HG02938 (cell line): ENCODE measurements at regions not wholly inside any gene's neighbourhood (a gene's known extent, or its start where the extent isn't known, plus 50 kb on each side); places are given as distances from the start of the nearest gene placed in this dataset.

ENCODE experiments used
- ATAC-seq: cut with Tn5 transposase; IDR thresholded peaks from one replicate; pipeline ENCODE4 v1.9.1; 2021; ENCODE audit warnings: mild to moderate bottlenecking, moderate library complexity; ENCODE audit not compliant: unreplicated experiment

DNA sequence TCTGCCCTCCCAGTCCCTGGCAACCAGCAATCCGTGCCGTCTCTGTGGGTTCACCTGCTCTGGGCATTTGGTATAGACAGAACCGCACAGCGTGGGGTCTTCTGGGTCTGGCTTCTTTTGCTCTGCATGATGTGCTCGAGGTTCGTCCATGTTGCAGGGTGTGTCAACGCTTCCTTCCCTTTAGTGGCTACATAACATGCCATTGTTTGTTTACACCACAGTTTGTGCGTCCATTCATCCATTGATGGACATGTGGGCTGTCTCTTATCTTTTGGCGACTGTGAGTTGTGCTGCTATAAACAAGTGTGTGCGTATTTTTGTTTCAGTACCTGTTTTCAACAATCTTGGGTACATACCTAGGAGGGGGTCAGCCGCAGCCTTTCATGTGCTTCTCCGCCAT lies 149.5 kb upstream of the RPS6KA2 start:
- no peak for ATAC-seq

DNA sequence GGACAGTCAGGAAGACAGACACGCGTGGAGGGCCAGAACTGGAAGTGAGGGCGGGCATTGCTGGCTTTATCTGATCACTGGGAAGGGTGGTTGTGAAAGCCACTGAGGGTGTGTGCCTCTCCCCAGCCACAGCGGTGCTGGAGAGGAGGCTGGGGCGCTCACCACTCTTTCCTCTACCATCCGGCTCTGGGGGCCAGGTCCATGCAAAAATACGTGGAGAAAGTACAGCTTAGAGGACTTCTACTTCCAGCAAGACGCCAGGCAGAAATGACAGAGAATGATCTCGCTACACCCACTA lies 148.8 kb upstream of the RPS6KA2 start:
- ATAC-seq: no peak

DNA sequence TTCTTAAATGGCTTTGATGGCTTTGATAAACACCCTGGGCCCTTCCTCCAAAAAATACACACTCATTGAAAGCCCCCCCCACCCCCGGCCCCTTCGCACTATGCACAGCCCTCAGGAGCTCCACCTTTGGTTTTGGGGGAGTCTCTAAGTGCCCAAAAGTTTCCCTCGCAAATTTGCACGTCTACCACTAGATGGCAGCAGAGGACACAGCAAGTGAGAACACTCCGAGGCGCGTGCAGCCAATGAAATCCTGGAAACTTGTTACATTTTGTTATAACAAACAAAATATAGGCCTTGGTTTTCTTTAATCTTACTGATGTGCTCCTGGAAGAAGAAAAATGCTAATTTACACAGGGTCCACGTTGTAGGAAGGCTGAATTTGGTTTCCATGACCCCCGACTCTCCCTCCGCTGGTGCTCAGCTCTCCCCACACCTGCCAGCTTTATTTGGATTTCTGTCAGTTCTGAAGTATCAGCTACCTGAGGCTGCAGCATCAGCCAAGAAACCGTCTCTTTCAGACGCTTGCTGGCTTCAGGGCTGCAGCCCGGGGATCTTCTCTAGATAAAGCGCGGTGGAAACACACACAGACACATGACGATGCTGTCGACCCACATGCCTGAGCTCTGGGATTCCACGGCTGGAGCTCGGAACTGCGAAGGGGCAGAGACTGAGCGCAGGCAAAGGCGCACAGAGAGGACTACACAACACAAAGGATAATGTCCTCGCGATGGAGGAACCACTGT lies 148.3 kb upstream of the RPS6KA2 start:
- ATAC-seq: no peak

DNA sequence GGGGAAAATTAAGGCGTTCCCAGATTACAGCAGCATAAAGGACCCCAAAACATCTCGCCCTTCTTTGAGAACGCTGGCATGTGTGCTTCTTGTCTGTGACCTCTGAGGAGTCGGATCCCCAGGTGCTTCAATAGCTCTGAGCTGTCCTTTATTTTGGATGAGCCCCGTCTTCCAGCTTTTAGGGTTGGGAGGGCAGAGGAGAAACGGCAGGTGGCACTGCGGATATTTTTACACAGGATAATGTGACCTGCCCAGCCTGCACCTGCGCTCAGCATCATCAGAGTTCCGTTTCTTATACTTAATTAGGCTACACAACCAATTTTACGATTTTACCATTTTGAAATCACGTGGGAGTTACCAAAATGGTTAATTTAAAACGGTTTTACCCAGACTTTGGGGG lies 147.7 kb upstream of the RPS6KA2 start:
- no peak for ATAC-seq

DNA sequence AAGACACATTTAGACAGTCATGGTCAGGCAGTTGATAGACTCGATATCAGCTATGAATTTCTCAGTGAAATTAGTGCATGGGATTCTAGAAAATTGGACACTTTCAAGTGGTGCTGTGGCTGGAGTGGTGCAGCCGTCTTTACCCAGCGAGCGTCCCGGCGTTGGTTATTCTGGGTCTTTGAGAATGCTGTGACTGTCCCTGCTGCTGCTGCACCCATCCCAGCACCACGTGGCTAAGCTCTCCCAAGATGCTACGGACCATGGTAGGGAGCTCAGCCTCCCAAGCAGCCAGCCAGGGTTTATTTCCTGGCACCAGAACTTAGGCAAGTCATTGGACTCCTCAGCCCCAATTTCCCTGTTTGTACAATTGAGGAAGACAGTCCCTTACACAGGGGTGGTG lies 147.2 kb upstream of the RPS6KA2 start:
- no peak for ATAC-seq

- ATAC-seq: no peak
Observed at GRCh38 chr6:166772518-166772917, 145.5 kb upstream of the RPS6KA2 start.

GRCh38 chr6:166771701-166772100 lies 144.7 kb upstream of the RPS6KA2 start:
- no peak for ATAC-seq

DNA sequence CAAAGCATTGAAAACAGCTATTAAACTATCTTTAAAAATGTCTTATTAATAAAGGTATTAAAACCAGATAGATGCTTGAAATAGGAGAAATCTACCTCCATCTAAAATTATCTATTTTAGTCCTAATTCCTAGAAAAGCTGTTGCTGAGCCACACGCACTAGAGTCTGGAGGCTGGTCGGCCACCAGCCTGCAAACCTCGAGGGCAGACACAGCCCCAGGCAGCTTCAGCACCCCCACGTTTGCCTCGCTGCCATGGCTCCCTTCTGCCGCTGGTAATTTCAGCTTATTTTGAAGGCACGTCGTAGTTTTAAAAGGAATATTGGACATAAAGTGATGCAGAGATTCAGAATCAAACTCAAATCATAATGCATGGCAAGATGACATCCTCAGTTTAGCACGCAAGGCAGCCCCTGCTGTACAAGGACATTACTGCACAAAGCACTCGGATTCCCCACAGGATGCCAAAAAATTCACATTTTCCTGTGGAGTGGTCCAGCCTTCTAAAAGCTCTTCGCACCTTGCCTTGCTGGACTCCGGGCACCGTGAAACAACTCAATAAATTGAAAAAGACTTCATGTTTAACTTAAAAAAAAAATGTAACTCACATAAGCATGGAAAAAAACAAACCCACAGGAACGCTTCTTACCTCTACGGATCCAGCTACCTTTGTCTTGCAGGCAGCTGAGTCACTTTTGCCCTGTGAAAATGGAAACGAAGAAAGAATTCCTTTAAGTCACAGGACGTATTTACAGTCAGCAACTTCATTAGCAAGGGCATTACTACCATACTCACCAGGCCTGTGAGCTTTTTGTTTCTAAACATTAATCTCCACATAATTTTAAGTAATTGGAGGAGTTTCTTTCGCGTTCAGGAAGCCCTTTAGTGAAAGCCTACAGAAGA lies 143.4 kb upstream of the RPS6KA2 start:
- ATAC-seq: no peak

DNA sequence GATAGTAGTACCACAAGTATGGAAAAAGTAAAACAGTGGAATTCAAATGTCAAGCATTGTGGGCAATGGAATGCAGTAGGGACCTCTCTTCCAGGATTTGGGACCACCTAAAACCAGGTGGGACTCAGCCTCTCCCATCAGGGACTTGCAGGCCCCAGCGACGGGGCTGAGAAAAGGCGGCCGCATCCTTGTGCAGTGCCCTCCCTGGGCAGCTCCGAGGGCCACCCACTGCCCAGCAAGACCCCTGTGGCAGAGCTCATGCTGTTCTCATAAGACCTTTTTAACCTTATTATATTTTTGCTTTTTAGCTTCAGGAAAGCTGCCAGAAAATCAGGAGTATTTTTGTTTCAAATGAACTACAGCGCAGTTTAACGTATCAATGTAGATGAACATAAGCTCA lies 142.6 kb upstream of the RPS6KA2 start:
- ATAC-seq: no peak

DNA sequence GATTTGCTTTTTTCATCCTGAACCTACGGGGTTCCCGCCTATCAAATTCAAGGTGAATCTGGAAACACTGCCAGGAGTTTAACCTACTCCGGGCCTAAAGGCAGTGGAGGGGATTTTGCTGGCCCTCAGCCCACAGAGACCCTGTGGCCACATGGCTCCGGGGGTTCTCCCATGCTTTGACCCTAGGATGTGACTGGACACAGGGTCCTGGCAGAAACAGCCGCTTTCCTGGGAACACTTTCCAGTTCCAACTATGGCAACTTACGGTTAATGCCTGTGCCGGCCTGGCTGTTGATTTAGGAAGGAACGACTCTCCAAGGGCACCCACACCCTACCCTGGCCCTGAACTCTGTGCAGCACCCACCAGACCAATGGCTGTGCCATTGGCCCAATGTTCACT lies 141.7 kb upstream of the RPS6KA2 start:
- ATAC-seq: no peak

GRCh38 chr6:166767230-166767629 lies 140.2 kb upstream of the RPS6KA2 start:
- no peak for ATAC-seq

- ATAC-seq: no peak
Observed at GRCh38 chr6:166766769-166767168, 139.7 kb upstream of the RPS6KA2 start.

DNA sequence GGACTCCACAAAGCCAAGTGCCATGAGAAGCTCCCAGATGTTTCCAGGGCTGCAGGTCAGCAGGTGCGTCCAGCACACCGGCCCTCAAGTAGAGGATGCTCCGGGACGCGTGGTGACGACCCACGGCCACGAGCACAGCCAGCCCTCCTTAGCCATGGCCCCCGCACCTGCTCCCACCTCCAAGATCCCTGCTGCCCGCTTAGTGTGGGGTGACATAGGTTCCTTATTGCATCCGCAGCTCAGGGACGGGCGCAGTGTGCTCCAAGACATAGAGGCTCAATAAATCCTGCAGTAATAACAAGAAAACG lies 138.1 kb upstream of the RPS6KA2 start:
- ATAC-seq: no peak

GRCh38 chr6:166764473-166765233 lies 137.6 kb upstream of the RPS6KA2 start:
- ATAC-seq: no peak

- no peak for ATAC-seq
Observed at GRCh38 chr6:166763606-166764472, 136.8 kb upstream of the RPS6KA2 start.

- no peak for ATAC-seq
Observed at GRCh38 chr6:166761801-166762200, 134.8 kb upstream of the RPS6KA2 start.

DNA sequence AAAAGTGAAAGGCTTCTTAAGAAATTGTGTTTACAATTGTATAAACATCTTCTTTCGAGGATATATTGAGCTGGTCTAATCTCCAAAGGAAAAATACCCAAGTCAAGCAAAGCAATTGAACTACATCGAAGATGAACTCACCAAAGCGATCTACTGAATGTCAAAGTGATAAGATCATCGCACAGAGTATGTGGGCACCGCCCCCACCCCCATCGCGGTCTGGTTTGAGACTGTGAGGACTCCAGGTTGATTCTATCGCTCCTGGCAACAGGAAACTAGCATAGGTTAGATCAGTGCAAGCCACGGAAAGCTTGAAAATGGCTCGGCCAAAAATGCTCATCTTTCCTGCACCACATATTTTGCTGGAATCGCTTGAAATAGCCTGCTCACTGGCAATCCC lies 133.2 kb upstream of the RPS6KA2 start:
- no peak for ATAC-seq

- no peak for ATAC-seq
Observed at GRCh38 chr6:166758136-166758704, 131.2 kb upstream of the RPS6KA2 start.

GRCh38 chr6:166757232-166758135 lies 130.4 kb upstream of the RPS6KA2 start:
- ATAC-seq: no peak
